ENCODE measurements at regions not wholly inside any gene's neighbourhood (a gene's known extent, or its start where the extent isn't known, plus 50 kb on each side); places are given as distances from the start of the nearest gene placed in this dataset.
"Not testable (repeated sequence)": the region's sequence is repeated elsewhere in the genome, so short reads cannot be mapped to it uniquely, and the experiment has no call there.

DNA sequence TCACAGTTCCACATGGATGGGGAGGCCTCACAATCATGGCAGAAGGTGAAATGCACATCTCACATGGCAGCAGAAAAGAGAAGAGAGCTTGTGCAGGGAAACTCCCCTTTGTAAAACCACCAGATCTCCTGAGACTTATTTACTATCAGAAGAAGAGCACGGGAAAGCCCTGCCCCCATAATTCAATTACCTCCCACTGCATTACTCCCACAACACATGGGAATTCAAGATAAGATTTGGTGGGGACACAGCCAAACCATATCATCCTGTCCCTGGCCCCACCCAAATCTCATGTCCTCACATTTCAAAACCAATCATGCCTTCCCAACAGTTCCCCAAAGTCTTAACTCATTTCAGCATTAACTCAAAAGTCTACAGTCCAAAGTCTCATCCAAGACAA is 90.3 kb upstream of the SLC7A11 start:
- H3K36me3 Mint-ChIP-seq (ENCODE audit: low read depth); H3K4me3 Mint-ChIP-seq; H3K9me3 Mint-ChIP-seq; DNase-seq; H3K27me3 Mint-ChIP-seq; H3K4me1 Mint-ChIP-seq (ENCODE audit: low read depth); H3K27ac Mint-ChIP-seq: not testable (repeated sequence)

- Mint-ChIP-seq H3K27ac (no peak overlapping the region), H3K4me1 (ENCODE audit: low read depth) (peaks cover 2% of the 10 kb centered on the region), H3K27me3 (no peaks in the 10 kb centered on the region), H3K9me3 (no peaks in the 10 kb centered on the region), H3K36me3 (ENCODE audit: low read depth) (no peaks in the 10 kb centered on the region), H3K4me3 (no peak overlapping the region)
- no peak for DNase-seq
Observed at GRCh38 chr4:138330531-138330930, 88.4 kb upstream of the SLC7A11 start.

DNA sequence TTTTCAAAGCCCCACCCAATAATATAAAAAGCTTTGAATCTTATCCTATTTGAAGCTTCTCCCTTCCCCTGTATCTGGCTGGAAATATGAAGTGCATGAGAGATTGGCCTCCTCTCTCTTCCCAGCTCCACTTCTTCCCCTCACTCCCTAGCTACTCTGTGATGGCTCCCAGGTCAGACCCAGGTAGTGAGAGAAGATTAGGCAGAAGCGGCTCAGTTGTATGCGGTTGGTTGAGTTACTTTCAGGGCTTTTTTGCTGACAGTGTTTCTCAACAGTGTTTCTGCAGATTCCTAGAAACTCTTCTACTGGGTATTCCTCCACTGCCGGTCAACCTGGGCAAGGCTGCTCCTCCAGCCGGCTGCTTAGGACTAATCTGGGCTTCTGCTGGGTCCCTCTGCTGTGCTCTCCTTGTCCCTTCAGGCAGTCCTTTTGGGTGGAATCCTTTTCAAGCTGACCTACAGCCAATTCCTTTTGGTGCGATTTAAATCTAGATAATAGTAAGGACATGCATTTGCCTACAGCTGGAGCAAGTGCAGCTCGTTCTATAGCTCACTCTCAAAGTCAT is 87.4 kb upstream of the SLC7A11 start:
- Mint-ChIP-seq H3K36me3 (ENCODE audit: low read depth) (no peaks in the 10 kb centered on the region), H3K27ac (no peak overlapping the region), H3K4me1 (ENCODE audit: low read depth) (peaks cover 2% of the 10 kb centered on the region), H3K9me3 (no peaks in the 10 kb centered on the region), H3K27me3 (no peaks in the 10 kb centered on the region), H3K4me3 (no peak overlapping the region)
- DNase-seq = no peak

- H3K27me3 Mint-ChIP-seq = no peaks in the 10 kb centered on the region
- H3K36me3 Mint-ChIP-seq (ENCODE audit: low read depth) = no peaks in the 10 kb centered on the region
- H3K4me3 Mint-ChIP-seq = no peak overlapping the region
- H3K27ac Mint-ChIP-seq = no peak overlapping the region
- H3K4me1 Mint-ChIP-seq (ENCODE audit: low read depth) = peaks cover 2% of the 10 kb centered on the region
- DNase-seq = no peak
- no peaks in the 10 kb centered on the region for H3K9me3 Mint-ChIP-seq
Observed at GRCh38 chr4:138327338-138327737, 85.2 kb upstream of the SLC7A11 start.

GRCh38 chr4:138320831-138321230 is 78.7 kb upstream of the SLC7A11 start:
- Mint-ChIP-seq H3K27me3 (no peaks in the 10 kb centered on the region), H3K36me3 (ENCODE audit: low read depth) (no peaks in the 10 kb centered on the region), H3K27ac (no peak overlapping the region), H3K9me3 (no peaks in the 10 kb centered on the region), H3K4me3 (no peak overlapping the region), H3K4me1 (ENCODE audit: low read depth) (no peaks in the 10 kb centered on the region)
- DNase-seq = no peak

DNA sequence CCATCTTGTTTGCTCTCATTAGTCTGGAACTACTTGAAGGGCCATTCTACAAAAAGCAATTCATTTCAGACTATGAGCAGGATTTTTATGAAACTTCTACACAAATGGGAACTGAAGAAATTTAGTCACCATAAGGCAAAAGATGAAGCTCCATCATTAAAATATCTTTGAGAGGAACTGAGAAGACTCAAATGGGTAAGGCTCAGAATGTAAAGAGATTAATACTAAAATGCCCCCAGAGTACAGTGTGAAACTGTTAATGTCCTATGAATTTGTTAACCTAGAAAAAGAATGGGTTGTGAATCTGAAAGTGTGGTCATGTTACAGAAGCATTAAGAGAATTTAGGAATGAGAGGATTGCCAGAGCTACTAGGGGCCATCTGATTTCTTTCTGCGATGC is 77.9 kb upstream of the SLC7A11 start:
- Mint-ChIP-seq H3K4me3 (no peak overlapping the region), H3K27ac (no peak overlapping the region), H3K27me3 (no peaks in the 10 kb centered on the region), H3K36me3 (ENCODE audit: low read depth) (no peaks in the 10 kb centered on the region), H3K4me1 (ENCODE audit: low read depth) (no peaks in the 10 kb centered on the region), H3K9me3 (no peaks in the 10 kb centered on the region)
- DNase-seq = no peak

DNA sequence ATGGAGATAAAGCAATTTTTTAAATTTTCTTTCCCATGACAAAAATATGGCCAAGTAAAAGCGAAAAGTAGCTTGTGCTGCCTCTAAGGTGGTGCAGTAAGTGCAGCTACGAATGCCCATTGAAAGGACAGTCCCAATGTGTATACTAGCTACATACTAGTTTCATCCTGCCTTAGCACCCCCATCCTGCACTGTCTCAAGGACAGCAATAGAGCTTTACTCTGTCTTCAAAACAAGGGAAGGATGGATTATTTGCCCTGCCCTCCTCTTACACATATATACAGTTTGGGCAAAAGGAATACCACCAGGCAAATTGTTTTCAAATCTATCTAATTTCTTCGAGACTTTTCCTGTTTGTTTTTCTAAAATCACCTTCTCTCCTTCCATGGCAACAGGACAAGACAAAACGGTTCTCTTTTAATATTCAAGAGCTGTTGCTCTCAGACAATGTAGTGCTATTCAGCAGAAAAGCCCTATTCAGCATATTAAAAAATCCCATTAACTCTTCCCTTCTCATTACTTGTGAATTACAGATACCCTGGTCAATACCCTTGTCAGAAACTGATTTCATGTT is 75.1 kb upstream of the SLC7A11 start:
- no peaks in the 10 kb centered on the region for H3K4me1 Mint-ChIP-seq (ENCODE audit: low read depth)
- no peak overlapping the region for H3K4me3 Mint-ChIP-seq
- H3K27me3 Mint-ChIP-seq = no peaks in the 10 kb centered on the region
- H3K36me3 Mint-ChIP-seq (ENCODE audit: low read depth) = no peaks in the 10 kb centered on the region
- no peak overlapping the region for H3K27ac Mint-ChIP-seq
- no peak for DNase-seq
- H3K9me3 Mint-ChIP-seq = no peaks in the 10 kb centered on the region

DNA sequence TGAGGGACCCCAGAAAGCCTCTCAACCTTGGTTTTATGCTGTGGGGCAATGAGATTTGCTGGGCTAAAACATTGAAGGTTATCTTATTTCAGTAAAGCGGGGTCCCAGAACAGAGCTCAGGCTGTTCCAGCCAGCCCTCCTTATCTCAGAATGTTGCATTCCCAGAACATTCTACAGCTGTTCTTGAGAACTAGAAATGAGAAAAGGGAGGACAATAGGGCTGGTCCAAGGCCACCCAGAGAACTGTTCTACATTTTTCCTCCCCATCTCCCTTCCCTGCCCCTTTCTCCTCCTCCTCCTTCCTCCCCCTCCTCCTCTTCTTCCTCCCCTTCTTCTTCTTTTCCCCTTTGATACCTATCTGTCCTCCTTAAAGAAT is 70.4 kb upstream of the SLC7A11 start:
- no peak overlapping the region for H3K27ac Mint-ChIP-seq

GRCh38 chr4:138311771-138312535 is 69.8 kb upstream of the SLC7A11 start:
- DNase-seq = no peak
- Mint-ChIP-seq H3K27me3 (no peaks in the 10 kb centered on the region), H3K27ac (no peak overlapping the region), H3K4me3 (no peak overlapping the region), H3K4me1 (ENCODE audit: low read depth) (no peaks in the 10 kb centered on the region), H3K9me3 (peaks cover 3% of the 10 kb centered on the region), H3K36me3 (ENCODE audit: low read depth) (no peaks in the 10 kb centered on the region)

More for the DNA sequence above, 70.4 kb upstream of the SLC7A11 start:
- Mint-ChIP-seq H3K9me3 (peaks cover 1% of the 10 kb centered on the region), H3K4me3 (no peak overlapping the region), H3K27me3 (no peaks in the 10 kb centered on the region), H3K4me1 (ENCODE audit: low read depth) (no peaks in the 10 kb centered on the region), H3K36me3 (ENCODE audit: low read depth) (no peaks in the 10 kb centered on the region)
- no peak for DNase-seq

DNA sequence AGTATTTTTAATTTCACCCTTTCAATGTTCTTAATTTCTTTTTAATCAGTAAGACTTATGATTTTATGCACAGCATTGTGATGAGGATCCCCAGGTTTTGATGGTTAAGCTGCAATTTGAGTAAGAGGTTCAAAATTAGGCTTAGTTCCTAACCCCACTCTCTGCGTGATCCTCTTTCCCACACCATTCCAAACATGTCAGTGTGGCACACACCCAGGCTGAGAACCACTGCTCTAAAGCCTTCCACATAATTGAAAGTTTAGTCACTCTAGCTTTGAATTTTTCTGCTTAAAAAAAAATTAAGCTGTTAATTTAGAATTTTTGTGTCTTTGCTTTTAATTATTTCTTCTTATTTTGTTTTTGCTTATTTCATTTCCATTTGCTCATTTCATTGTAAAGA is 68.8 kb upstream of the SLC7A11 start:
- Mint-ChIP-seq H3K27me3 (no peaks in the 10 kb centered on the region), H3K4me3 (no peak overlapping the region), H3K27ac (no peak overlapping the region), H3K4me1 (ENCODE audit: low read depth) (no peaks in the 10 kb centered on the region), H3K9me3 (peaks cover 3% of the 10 kb centered on the region), H3K36me3 (ENCODE audit: low read depth) (no peaks in the 10 kb centered on the region)
- DNase-seq = no peak

- Mint-ChIP-seq H3K36me3 (ENCODE audit: low read depth) (no peaks in the 10 kb centered on the region), H3K27ac (no peak overlapping the region), H3K27me3 (no peaks in the 10 kb centered on the region), H3K4me1 (ENCODE audit: low read depth) (no peaks in the 10 kb centered on the region), H3K9me3 (peaks cover 3% of the 10 kb centered on the region), H3K4me3 (no peak overlapping the region)
- DNase-seq = no peak
Observed at GRCh38 chr4:138310498-138310897, 68.3 kb upstream of the SLC7A11 start.

GRCh38 chr4:138308356-138308755 is 66.2 kb upstream of the SLC7A11 start:
- H3K27ac Mint-ChIP-seq = no peak overlapping the region
- peaks cover 3% of the 10 kb centered on the region for H3K9me3 Mint-ChIP-seq
- no peaks in the 10 kb centered on the region for H3K27me3 Mint-ChIP-seq
- H3K4me1 Mint-ChIP-seq (ENCODE audit: low read depth) = no peaks in the 10 kb centered on the region
- H3K4me3 Mint-ChIP-seq = no peak overlapping the region
- no peaks in the 10 kb centered on the region for H3K36me3 Mint-ChIP-seq (ENCODE audit: low read depth)
- no peak for DNase-seq

- H3K36me3 Mint-ChIP-seq (ENCODE audit: low read depth) = no peaks in the 10 kb centered on the region
- no peak overlapping the region for H3K27ac Mint-ChIP-seq
- DNase-seq = no peak
- H3K27me3 Mint-ChIP-seq = no peaks in the 10 kb centered on the region
- H3K9me3 Mint-ChIP-seq = peaks cover 3% of the 10 kb centered on the region
- no peak overlapping the region for H3K4me3 Mint-ChIP-seq
- no peaks in the 10 kb centered on the region for H3K4me1 Mint-ChIP-seq (ENCODE audit: low read depth)
Observed at GRCh38 chr4:138307319-138307718, 65.2 kb upstream of the SLC7A11 start.

GRCh38 chr4:138305050-138305449 is 62.9 kb upstream of the SLC7A11 start:
- Mint-ChIP-seq H3K4me1 (ENCODE audit: low read depth) (no peaks in the 10 kb centered on the region), H3K9me3 (peaks cover 3% of the 10 kb centered on the region), H3K27ac (no peak overlapping the region), H3K27me3 (no peaks in the 10 kb centered on the region), H3K36me3 (ENCODE audit: low read depth) (no peaks in the 10 kb centered on the region), H3K4me3 (no peak overlapping the region)
- no peak for DNase-seq

DNA sequence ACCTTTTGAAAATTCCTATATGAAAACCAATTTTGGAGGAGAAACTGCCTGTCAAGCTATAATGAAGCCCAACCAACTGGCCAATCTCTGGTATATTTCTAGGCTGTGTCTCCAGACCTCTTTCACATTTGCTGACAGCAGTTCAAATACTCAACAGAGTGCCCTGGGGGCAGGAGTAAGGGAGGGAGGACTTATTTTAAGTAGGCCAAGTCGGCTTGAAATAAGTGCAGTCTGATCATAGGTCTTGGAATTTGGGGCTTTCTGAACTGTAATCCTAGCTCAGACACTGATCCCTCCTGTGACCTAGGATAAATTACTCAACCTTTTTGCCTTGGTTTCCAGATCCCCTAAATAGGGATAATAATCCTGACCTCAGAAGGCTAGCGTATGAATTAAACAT is 59.4 kb upstream of the SLC7A11 start:
- H3K9me3 Mint-ChIP-seq = no peaks in the 10 kb centered on the region
- no peaks in the 10 kb centered on the region for H3K4me1 Mint-ChIP-seq (ENCODE audit: low read depth)
- DNase-seq = no peak

More for the DNA sequence above, 59.4 kb upstream of the SLC7A11 start:
- Mint-ChIP-seq H3K36me3 (ENCODE audit: low read depth) (no peaks in the 10 kb centered on the region), H3K27ac (no peak overlapping the region), H3K27me3 (no peaks in the 10 kb centered on the region), H3K4me3 (no peak overlapping the region)
